D721Med (cell line): ENCODE measurements at regions not wholly inside any gene's neighbourhood (a gene's known extent, or its start where the extent isn't known, plus 50 kb on each side); places are given as distances from the start of the nearest gene placed in this dataset.

Source experiments
- DNase-seq: peaks from one replicate; pipeline ENCODE4 v3.0.0; 2011; ENCODE audit warnings: low spot score; ENCODE audit not compliant: insufficient read length
- FAIRE-seq: peaks from 2 replicates; lab custom pipeline; 2011; peaks lifted over from hg19 to GRCh38; lab: Jason Lieb, UNC
- TF ChIP-seq, protein P1 (sequence below): IDR thresholded peaks from 2 replicates; pipeline ENCODE4 v1.5.1; 2012; ENCODE audit warnings: mild to moderate bottlenecking, control low read depth; ENCODE audit not compliant: insufficient read depth; ENCODE audit errors: missing control alignments

DNA sequence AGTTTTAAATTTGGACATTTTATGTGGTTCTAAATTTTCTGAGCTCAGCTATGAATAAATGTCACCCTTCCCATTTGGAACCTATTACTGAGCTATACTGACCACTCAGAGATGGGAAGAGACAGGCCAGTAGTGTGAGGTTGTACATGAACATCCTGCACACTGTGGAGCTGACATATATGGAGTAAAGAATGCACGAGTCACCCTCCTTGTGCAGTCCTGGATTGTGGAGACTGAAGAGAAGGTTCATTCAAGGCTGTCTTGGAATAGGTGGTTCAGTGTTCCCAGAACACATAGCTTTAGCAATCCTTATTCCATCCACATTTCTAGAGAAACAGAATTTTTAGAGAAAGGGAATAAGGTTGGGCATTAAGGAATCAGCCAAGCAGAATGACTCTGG lies 50.3 kb upstream of the OGFRL1 start:
- DNase-seq (no peak), FAIRE-seq (no peak)
- TF ChIP-seq, protein P1, sequence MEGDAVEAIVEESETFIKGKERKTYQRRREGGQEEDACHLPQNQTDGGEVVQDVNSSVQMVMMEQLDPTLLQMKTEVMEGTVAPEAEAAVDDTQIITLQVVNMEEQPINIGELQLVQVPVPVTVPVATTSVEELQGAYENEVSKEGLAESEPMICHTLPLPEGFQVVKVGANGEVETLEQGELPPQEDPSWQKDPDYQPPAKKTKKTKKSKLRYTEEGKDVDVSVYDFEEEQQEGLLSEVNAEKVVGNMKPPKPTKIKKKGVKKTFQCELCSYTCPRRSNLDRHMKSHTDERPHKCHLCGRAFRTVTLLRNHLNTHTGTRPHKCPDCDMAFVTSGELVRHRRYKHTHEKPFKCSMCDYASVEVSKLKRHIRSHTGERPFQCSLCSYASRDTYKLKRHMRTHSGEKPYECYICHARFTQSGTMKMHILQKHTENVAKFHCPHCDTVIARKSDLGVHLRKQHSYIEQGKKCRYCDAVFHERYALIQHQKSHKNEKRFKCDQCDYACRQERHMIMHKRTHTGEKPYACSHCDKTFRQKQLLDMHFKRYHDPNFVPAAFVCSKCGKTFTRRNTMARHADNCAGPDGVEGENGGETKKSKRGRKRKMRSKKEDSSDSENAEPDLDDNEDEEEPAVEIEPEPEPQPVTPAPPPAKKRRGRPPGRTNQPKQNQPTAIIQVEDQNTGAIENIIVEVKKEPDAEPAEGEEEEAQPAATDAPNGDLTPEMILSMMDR: no peak
